Suprapubic skin (tissue), 4 donors: ENCODE measurements at regions not wholly inside any gene's neighbourhood (a gene's known extent, or its start where the extent isn't known, plus 50 kb on each side); places are given as distances from the start of the nearest gene placed in this dataset.

ENCODE experiments used
- EP300 ChIP-seq: sonication (generic); formaldehyde crosslinking; IDR thresholded peaks from one replicate; pipeline ENCODE4 v1.6.1; 2017; ENCODE audit warnings: antibody characterized with exemption
- POLR2A ChIP-seq, 2 donors: fragments of 450-650 bp; IDR thresholded peaks; one replicate each; pipeline ENCODE4 v1.6.1; 2017; ENCODE audit warnings: antibody characterized with exemption in 2 of 2, mild to moderate bottlenecking in 2 of 2, moderate library complexity in 2 of 2
- POLR2AphosphoS5 ChIP-seq, 3 donors: sonication (generic); formaldehyde crosslinking; IDR thresholded peaks; one replicate each; pipeline ENCODE4 v1.6.1; 2017; ENCODE audit warnings: antibody characterized with exemption in 3 of 3
- TF ChIP-seq, protein P1 (sequence below), 2 donors: fragments of 200-600 bp in 1 of 2; fragments of 450-650 bp in 1 of 2; sonication (generic) in 1 of 2; IDR thresholded peaks; one replicate each; pipeline ENCODE4 v1.5.1; 2016 to 2019; ENCODE audit warnings: antibody characterized with exemption in 2 of 2, mild to moderate bottlenecking in 1 of 2, moderate library complexity in 1 of 2

DNA sequence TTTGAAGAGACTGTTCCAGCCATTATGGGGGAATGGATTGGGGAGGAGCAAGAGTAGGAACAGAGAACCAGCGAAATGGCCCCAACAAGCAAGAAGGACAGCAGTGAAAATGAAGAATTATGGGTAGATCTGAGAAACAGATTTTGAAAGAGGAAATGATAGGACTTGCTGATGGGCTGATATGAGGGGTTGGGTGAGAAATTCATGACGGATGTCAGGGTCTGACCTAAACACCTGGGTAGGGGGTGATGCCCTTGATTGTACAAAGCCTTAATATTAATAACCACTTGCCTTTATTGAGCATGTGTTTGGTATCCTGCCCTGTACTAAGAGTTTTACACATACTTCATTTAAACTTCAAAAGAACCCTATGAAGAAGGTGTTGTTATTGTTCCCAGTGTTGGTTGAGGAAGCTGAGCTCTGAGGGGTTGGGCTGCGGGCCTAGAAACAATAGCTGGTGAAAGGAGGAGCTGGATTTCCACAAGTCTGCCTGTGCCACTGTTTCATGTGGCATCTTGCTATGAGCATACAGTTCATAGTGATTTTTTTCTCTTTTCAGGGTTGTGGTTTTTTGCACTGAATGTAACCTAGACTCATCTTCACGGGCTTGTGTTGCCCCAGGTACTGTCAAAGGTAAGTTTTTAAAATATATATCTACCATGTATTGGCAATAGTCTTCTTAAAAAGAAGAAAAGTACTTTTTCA is 61.1 kb upstream of the TNRC6B start:
- TF ChIP-seq POLR2A (IDR thresholded peaks at IDR 0.05) (no peak), EP300 (no peak), POLR2AphosphoS5 (IDR thresholded peaks at IDR 0.05) (no peak)
- TF ChIP-seq, protein P1, sequence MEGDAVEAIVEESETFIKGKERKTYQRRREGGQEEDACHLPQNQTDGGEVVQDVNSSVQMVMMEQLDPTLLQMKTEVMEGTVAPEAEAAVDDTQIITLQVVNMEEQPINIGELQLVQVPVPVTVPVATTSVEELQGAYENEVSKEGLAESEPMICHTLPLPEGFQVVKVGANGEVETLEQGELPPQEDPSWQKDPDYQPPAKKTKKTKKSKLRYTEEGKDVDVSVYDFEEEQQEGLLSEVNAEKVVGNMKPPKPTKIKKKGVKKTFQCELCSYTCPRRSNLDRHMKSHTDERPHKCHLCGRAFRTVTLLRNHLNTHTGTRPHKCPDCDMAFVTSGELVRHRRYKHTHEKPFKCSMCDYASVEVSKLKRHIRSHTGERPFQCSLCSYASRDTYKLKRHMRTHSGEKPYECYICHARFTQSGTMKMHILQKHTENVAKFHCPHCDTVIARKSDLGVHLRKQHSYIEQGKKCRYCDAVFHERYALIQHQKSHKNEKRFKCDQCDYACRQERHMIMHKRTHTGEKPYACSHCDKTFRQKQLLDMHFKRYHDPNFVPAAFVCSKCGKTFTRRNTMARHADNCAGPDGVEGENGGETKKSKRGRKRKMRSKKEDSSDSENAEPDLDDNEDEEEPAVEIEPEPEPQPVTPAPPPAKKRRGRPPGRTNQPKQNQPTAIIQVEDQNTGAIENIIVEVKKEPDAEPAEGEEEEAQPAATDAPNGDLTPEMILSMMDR (IDR thresholded peaks at IDR 0.05): no peak
